ENCODE measurements at regions not wholly inside any gene's neighbourhood (a gene's known extent, or its start where the extent isn't known, plus 50 kb on each side); places are given as distances from the start of the nearest gene placed in this dataset.

GRCh38 chr12:11946161-11946560 lies 124.6 kb upstream of the BCL2L14 start:
- DNase-seq (ENCODE audit: low read depth) = no peak

DNA sequence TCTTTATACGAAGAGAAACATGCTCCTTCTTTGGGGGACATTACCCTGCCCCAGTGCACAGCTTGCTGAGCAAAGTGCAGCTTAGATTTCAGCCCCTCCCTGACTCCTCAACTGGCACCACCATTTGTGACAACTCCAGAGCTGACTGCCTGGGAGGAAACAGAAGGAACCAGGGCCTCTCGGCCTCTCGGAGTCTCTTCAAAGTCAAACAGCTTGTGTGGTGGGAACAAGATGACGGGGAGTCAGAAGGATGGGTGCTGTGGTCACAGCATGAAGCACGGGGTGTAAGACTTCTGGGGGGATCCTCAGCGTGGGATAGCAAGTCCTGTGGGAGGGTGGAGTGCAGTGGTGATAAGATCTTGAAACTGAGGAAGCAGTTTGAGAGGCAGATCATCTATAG lies 123.5 kb upstream of the BCL2L14 start:
- DNase-seq (ENCODE audit: low read depth) = no peak

- no peak for DNase-seq (ENCODE audit: low read depth)
Observed at GRCh38 chr12:11949738-11950411, 120.9 kb upstream of the BCL2L14 start.

DNA sequence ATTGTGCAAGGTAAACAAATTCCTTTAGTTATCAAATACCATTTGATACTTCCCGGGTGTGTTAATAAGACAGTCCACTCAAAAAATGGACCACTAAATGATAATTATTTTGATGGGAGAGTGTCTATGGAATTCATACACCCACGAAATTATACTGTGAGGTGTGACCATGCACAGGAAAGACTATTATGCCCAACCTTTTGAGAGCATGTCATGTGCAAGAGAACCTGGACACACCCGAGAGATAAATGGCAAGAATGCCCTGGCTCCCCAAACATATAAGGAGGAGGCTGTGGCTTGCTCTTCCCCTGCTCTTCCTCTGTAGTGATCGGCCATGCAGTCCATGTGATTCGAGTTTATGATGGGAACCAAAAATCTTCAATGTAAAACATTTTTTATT lies 119.5 kb upstream of the BCL2L14 start:
- DNase-seq (ENCODE audit: low read depth) = no peak

GRCh38 chr12:11953523-11953922 lies 117.2 kb upstream of the BCL2L14 start:
- no peak for DNase-seq (ENCODE audit: low read depth)

DNA sequence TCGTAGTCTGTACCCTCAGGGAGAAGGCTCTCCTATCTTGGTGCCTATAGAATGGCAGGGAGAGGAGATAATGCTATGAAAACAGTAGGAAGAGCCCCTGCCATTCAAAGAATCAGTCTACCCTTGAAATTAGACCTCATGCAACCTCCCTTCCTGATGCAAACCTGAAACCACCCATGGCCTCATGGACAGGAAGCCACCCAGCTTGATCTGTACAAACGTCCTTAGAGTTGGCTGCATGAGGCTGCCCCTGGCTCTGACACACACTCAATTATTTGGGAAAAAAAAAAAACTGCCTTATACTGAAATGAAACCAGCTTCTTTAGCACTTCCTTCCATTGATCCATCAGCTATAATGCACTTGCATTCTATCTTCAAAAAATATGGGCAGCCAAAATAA lies 116.6 kb upstream of the BCL2L14 start:
- no peak for DNase-seq (ENCODE audit: low read depth)

GRCh38 chr12:11958221-11959091 lies 112.3 kb upstream of the BCL2L14 start:
- DNase-seq (ENCODE audit: low read depth) = peak; percentile 81

- DNase-seq (ENCODE audit: low read depth) = no peak
Observed at GRCh38 chr12:11959117-11959823, 111.5 kb upstream of the BCL2L14 start.

- DNase-seq (ENCODE audit: low read depth) = no peak
Observed at GRCh38 chr12:11960646-11961045, 110.1 kb upstream of the BCL2L14 start.

DNA sequence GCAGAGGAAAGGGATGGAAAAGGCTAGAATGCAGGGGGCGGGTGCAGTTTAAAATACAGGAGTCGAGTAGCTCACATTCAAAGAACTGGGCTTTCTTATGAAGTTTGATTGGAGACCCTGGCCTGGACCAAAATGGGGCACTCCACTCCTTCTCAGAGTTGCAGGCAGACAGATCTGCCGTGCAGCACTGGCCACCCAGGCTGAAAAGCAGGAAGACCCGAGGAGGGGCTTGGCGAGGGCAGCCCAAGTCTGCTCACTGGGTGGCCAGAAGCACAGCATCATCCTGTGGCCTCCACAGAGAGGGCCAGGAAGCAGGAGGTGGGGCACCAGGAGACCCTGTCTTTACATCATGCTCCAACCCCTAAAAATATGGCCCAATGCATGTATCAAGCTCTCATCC lies 109.1 kb upstream of the BCL2L14 start:
- no peak for DNase-seq (ENCODE audit: low read depth)

DNA sequence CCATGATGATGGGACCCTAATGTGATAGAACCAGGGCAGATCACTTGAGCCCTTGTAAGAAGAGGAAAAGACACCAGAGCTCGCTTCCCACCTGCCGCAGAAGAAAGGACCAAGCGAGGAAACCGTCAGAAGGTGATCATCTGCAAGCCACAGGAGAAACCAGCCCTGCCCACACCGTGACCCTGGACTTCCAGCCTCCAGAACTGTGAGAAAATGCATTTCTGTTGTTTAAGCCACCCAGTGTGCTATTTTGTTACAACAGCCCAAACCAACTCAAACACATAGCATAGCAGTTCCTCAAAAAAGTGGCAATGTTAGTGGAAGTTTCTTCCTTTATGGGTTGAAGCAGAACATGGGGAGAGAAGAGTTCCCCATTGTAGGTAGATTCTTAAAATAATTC lies 107.9 kb upstream of the BCL2L14 start:
- no peak for DNase-seq (ENCODE audit: low read depth)

- no peak for DNase-seq (ENCODE audit: low read depth)
Observed at GRCh38 chr12:11963841-11964471, 106.8 kb upstream of the BCL2L14 start.

DNA sequence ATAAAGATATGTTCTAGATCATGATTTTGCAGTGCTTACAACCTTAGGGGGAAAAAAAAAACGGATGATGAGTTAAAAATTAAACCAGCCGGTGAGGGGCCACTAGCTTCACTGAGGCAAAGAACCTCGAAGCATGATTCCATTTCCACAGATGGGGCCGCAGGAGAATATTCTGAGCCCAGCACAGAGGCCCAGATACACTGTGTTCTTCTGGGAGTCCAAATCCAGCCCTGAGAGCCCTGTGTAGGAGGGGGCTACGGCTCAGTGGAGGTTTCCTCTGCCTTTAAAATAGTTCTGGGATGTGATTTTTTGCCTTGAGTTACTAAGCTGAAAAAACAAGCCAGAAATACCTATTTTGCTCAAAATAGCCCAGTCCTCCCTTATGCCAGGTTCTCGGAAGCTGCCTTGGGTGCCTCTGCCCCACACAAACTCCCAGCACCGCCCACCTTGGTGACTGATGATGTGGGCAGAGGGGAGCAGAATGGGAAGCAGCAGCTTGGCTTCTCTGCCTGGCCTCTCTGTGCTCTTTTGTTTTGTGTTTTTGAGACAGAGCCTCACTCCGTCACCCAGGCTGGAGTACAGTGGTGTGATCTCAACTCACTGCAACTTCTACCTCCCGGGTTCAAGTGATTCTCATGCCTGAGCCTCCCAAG lies 105.4 kb upstream of the BCL2L14 start:
- DNase-seq (ENCODE audit: low read depth) = no peak

- no peak for DNase-seq (ENCODE audit: low read depth)
Observed at GRCh38 chr12:11967376-11968047, 103.2 kb upstream of the BCL2L14 start.

GRCh38 chr12:11968048-11968383 lies 102.7 kb upstream of the BCL2L14 start:
- no peak for DNase-seq (ENCODE audit: low read depth)

DNA sequence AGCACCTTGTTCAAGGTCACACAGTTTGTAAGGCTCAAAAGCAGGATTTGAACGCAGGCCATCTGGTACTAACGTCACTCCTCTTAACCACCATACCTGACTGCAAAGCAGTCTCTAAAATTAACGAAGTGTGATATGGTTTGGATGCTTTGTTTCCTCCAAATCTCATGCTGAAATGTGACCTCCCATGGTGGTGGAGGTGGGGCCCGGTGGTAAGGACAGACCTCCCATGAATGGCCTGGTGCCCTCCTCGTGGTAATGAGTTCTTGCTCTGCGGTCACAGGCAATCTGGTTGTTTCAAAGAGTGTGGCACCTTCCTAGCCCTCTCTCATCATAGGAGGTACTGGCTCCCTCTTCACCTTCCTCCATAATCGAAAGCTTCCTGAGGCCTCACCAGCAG lies 102.2 kb upstream of the BCL2L14 start:
- no peak for DNase-seq (ENCODE audit: low read depth)

- no peak for DNase-seq (ENCODE audit: low read depth)
Observed at GRCh38 chr12:11969437-11970154, 101.1 kb upstream of the BCL2L14 start.

GRCh38 chr12:11970155-11970520 lies 100.6 kb upstream of the BCL2L14 start:
- DNase-seq (ENCODE audit: low read depth) = no peak

DNA sequence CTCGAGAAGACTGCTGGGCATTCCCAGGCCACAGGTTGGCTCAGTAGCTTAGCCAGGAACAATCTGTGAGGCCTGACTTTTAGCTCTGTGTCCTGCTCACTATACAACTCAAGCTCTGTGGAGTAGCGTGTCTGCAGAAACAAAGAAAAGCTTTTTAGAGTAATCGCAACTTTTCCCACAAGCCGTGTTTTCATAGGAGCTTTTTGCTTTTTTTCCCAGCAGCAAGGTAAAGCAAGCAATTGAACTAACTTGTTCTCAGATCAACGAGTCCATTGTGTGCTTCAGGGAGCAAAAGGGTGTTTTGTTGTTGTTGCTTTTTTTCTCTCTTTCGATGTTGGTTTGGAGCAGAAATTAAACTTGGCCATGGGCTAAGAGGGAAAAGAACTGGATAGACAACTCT lies 97.3 kb upstream of the BCL2L14 start:
- DNase-seq (ENCODE audit: low read depth) = no peak

DNA sequence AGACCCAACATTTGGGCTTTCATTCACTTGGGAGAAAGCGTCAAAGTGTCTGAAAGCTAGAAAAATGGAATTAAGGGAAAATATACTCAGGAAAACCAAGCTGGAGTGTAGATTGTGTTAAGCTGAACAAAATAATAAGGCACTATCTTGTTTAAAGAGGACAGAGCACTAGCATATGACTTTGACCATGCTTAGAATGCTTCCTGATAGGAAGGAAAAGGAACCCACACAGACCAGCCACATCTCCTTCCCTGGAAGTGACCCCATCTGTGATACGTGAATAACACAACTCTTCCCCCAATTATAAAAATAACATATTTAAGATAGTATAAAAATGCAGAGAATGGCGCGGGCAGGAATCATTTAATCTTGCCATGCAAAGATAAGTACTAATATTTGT lies 94.7 kb upstream of the BCL2L14 start:
- no peak for DNase-seq (ENCODE audit: low read depth)

All from fibroblast of gingiva (primary cell).